Naive thymus-derived CD4-positive, alpha-beta T cell (primary cell): ENCODE measurements at regions not wholly inside any gene's neighbourhood (a gene's known extent, or its start where the extent isn't known, plus 50 kb on each side); places are given as distances from the start of the nearest gene placed in this dataset.

ENCODE experiments used
- ATAC-seq: fragments of 150-1000 bp; cut with Tn5 transposase; 2 replicates; pipeline ENCODE4 v1.10.0; 2021; ENCODE audit warnings: mild to moderate bottlenecking, moderate library complexity
- CTCF ChIA-PET: fragments of 350-600 bp; sonication (Branson Sonifier 250); formaldehyde crosslinking; loops from one replicate; lab custom pipeline; 2021; ENCODE audit warnings: antibody characterized with exemption; lab: Charles Lee
- POLR2A ChIA-PET: fragments of 350-600 bp; sonication (Branson Sonifier 250); formaldehyde crosslinking; loops from one replicate; lab custom pipeline; 2021; ENCODE audit warnings: antibody characterized with exemption, inconsistent platforms; lab: Charles Lee
- DNase-seq, 9 donors: peaks; one replicate each; pipeline versions ENCODE4 v3.0.0 to v3.0.0-alpha.2; 2020 to 2022; ENCODE audit warnings: mixed read lengths in 1 of 9
- H3K27ac ChIP-seq: one replicate; pipeline ENCODE4 v1.7.0; 2013; ENCODE audit warnings: mild to moderate bottlenecking, low read depth, low read length, moderate library complexity
- H3K27me3 ChIP-seq, 2 donors: one replicate each; pipeline ENCODE4 v1.7.0; 2013; ENCODE audit warnings: low read length in 2 of 2, mild to moderate bottlenecking in 2 of 2, moderate library complexity in 2 of 2; ENCODE audit not compliant: control insufficient read depth in 2 of 2, insufficient read depth in 2 of 2
- H3K36me3 ChIP-seq, 3 experiments: 1 replicate in 2 of 3; 2 replicates in 1 of 3; pipeline ENCODE4 v1.7.0; 2013; ENCODE audit warnings: low read length in 3 of 3, mild to moderate bottlenecking in 3 of 3, moderate library complexity in 1 of 3; ENCODE audit not compliant: insufficient read depth in 3 of 3, control insufficient read depth in 2 of 3
- H3K4me1 ChIP-seq, 2 donors: one replicate each; pipeline ENCODE4 v1.7.0; 2013; ENCODE audit warnings: low read length in 2 of 2, mild to moderate bottlenecking in 2 of 2, moderate library complexity in 1 of 2; ENCODE audit not compliant: control insufficient read depth in 2 of 2, insufficient read depth in 2 of 2
- H3K4me3 ChIP-seq: 2 replicates; pipeline ENCODE4 v1.7.0; 2013; ENCODE audit warnings: mild to moderate bottlenecking, low read length
- H3K9me3 ChIP-seq, 3 experiments: 1 replicate in 2 of 3; 2 replicates in 1 of 3; pipeline ENCODE4 v1.7.0; 2013; ENCODE audit warnings: low read length in 3 of 3; ENCODE audit not compliant: control insufficient read depth in 2 of 3
- H3K27ac Mint-ChIP-seq, 9 donors: one replicate each; pipeline ENCODE4 v1.8.0; 2020 to 2022; ENCODE audit warnings: mixed read lengths in 9 of 9, mild to moderate bottlenecking in 8 of 9, moderate library complexity in 5 of 9, inconsistent platforms in 2 of 9
- H3K27me3 Mint-ChIP-seq, 5 donors: one replicate each; pipeline ENCODE4 v1.8.0; 2021 to 2022; ENCODE audit warnings: mixed read lengths in 5 of 5, mild to moderate bottlenecking in 1 of 5
- H3K36me3 Mint-ChIP-seq, 5 donors: one replicate each; pipeline ENCODE4 v1.8.0; 2020 to 2022; ENCODE audit warnings: mixed read lengths in 5 of 5, mild to moderate bottlenecking in 3 of 5, inconsistent platforms in 1 of 5
- H3K4me1 Mint-ChIP-seq, 7 donors: one replicate each; pipeline ENCODE4 v1.8.0; 2020 to 2022; ENCODE audit warnings: mixed read lengths in 7 of 7, mild to moderate bottlenecking in 3 of 7, inconsistent platforms in 1 of 7
- H3K4me3 Mint-ChIP-seq, 10 donors: one replicate each; pipeline ENCODE4 v1.8.0; 2020 to 2022; ENCODE audit warnings: mild to moderate bottlenecking in 10 of 10, mixed read lengths in 10 of 10, moderate library complexity in 6 of 10, inconsistent platforms in 2 of 10
- H3K9me3 Mint-ChIP-seq, 11 donors: one replicate each; pipeline ENCODE4 v1.8.0; 2020 to 2022; ENCODE audit warnings: mixed read lengths in 11 of 11, mild to moderate bottlenecking in 4 of 11, inconsistent platforms in 1 of 11, moderate library complexity in 1 of 11
- intact Hi-C, 2 donors: fragments of 100-400 bp; cut with micrococcal nuclease; formaldehyde crosslinking; loops; one replicate each; pipeline ENCODE4 v1.15.1; 2023

DNA sequence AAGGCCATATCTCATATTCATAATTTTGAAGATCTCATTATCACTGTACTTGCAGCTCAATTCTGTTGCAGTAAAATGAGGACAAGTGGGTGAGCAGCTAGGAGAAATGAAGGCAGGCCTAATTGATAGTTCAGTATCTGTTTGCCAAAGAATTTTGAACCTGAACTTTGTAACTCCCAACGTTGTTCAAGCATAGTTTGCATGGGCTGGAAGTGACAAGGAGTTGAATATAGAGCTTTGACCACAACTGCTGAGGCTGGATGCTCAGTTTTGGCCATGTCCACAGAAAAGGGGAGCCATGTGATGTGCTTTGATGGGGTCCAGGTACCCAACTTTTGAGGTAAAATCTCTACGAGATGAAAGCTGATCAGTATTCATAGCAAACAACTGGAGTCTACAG is 177.5 kb downstream of the NXNL2 start:
- CTCF ChIA-PET: no interaction called here
- no peaks in the 10 kb centered on the region for H3K4me1 ChIP-seq
- no peaks in the 10 kb centered on the region for H3K9me3 ChIP-seq
- Mint-ChIP-seq H3K36me3 (peaks cover 0 to 6% (median 0%) of the 10 kb centered on the region in 5 donors), H3K4me1 (no peaks in the 10 kb centered on the region), H3K9me3 (peaks cover 0 to 14% (median 0%) of the 10 kb centered on the region in 11 donors), H3K4me3 (no peak overlapping the region), H3K27me3 (peaks cover 0 to 11% (median 5%) of the 10 kb centered on the region in 5 donors), H3K27ac (no peak overlapping the region)
- no peaks in the 10 kb centered on the region for H3K36me3 ChIP-seq
- intact Hi-C loops: no loop called here
- no peak overlapping the region for H3K4me3 ChIP-seq
- no peak for DNase-seq
- H3K27ac ChIP-seq: no peak overlapping the region
- POLR2A ChIA-PET: no interaction called here
- no peaks in the 10 kb centered on the region for H3K27me3 ChIP-seq
- no peak for ATAC-seq

GRCh38 chr9:88713010-88713409 is 178.0 kb downstream of the NXNL2 start:
- Mint-ChIP-seq H3K4me1 (no peaks in the 10 kb centered on the region), H3K27me3 (peaks cover under 1 to 12% (median 8%) of the 10 kb centered on the region in 5 donors), H3K27ac (no peak overlapping the region), H3K36me3 (peaks cover 0 to 6% (median 0%) of the 10 kb centered on the region in 5 donors), H3K4me3 (no peak overlapping the region), H3K9me3 (peaks cover 0 to 14% (median 0%) of the 10 kb centered on the region in 11 donors)
- no peaks in the 10 kb centered on the region for H3K27me3 ChIP-seq
- no peak overlapping the region for H3K27ac ChIP-seq
- no peaks in the 10 kb centered on the region for H3K36me3 ChIP-seq
- no peak overlapping the region for H3K4me3 ChIP-seq
- ATAC-seq (no peak), DNase-seq (no peak)
- intact Hi-C loops: no loop called here
- ChIA-PET CTCF (no interaction called here), POLR2A (no interaction called here)
- no peaks in the 10 kb centered on the region for H3K9me3 ChIP-seq
- no peaks in the 10 kb centered on the region for H3K4me1 ChIP-seq

GRCh38 chr9:88716596-88717290 is 181.8 kb downstream of the NXNL2 start:
- no peaks in the 10 kb centered on the region for H3K27me3 ChIP-seq
- Mint-ChIP-seq H3K36me3 (peaks cover 0 to 6% (median 0%) of the 10 kb centered on the region in 5 donors), H3K4me1 (no peaks in the 10 kb centered on the region), H3K27me3 (peaks cover 12 to 26% (median 18%) of the 10 kb centered on the region in 5 donors), H3K9me3 (peaks cover 0 to 14% (median 0%) of the 10 kb centered on the region in 11 donors), H3K27ac (no peak overlapping the region), H3K4me3 (no peak overlapping the region)
- H3K4me1 ChIP-seq: no peaks in the 10 kb centered on the region
- ChIA-PET POLR2A (no interaction called here), CTCF (no interaction called here)
- H3K4me3 ChIP-seq: no peak overlapping the region
- ATAC-seq (no peak), DNase-seq (no peak)
- no peaks in the 10 kb centered on the region for H3K36me3 ChIP-seq
- H3K27ac ChIP-seq: no peak overlapping the region
- intact Hi-C loops: no loop called here
- H3K9me3 ChIP-seq: no peaks in the 10 kb centered on the region

GRCh38 chr9:88721025-88721424 is 186.0 kb downstream of the NXNL2 start:
- ChIA-PET CTCF (no interaction called here), POLR2A (no interaction called here)
- Histone ChIP-seq H3K27ac (no peak overlapping the region), H3K4me1 (no peaks in the 10 kb centered on the region), H3K36me3 (no peaks in the 10 kb centered on the region), H3K27me3 (no peaks in the 10 kb centered on the region), H3K4me3 (no peak overlapping the region), H3K9me3 (no peaks in the 10 kb centered on the region)
- Mint-ChIP-seq H3K9me3 (peaks cover 0 to 6% (median 0%) of the 10 kb centered on the region in 11 donors), H3K4me1 (no peaks in the 10 kb centered on the region), H3K36me3 (no peaks in the 10 kb centered on the region), H3K4me3 (no peak overlapping the region), H3K27me3 (peaks cover 9 to 51% (median 27%) of the 10 kb centered on the region in 5 donors), H3K27ac (no peak overlapping the region)
- intact Hi-C loops: no loop called here
- DNase-seq: no peak
- no peak for ATAC-seq

GRCh38 chr9:88721495-88722279 is 186.7 kb downstream of the NXNL2 start:
- Mint-ChIP-seq H3K9me3 (peaks cover 0 to 2% (median 0%) of the 10 kb centered on the region in 11 donors), H3K27ac (no peak overlapping the region), H3K4me3 (no peak overlapping the region), H3K27me3 (peaks cover 8 to 51% (median 27%) of the 10 kb centered on the region in 5 donors), H3K36me3 (no peaks in the 10 kb centered on the region), H3K4me1 (no peaks in the 10 kb centered on the region)
- Histone ChIP-seq H3K27ac (no peak overlapping the region), H3K27me3 (no peaks in the 10 kb centered on the region), H3K9me3 (no peaks in the 10 kb centered on the region), H3K4me1 (no peaks in the 10 kb centered on the region), H3K36me3 (no peaks in the 10 kb centered on the region), H3K4me3 (no peak overlapping the region)
- POLR2A ChIA-PET: no interaction called here
- intact Hi-C loops: loop anchor here in 1 of 2 donors (1.0 kb wide), 1 partner anchor 127 kb away; no protein-coding TSS in a partner anchor
- DNase-seq: no peak
- CTCF ChIA-PET: no interaction called here
- no peak for ATAC-seq

DNA sequence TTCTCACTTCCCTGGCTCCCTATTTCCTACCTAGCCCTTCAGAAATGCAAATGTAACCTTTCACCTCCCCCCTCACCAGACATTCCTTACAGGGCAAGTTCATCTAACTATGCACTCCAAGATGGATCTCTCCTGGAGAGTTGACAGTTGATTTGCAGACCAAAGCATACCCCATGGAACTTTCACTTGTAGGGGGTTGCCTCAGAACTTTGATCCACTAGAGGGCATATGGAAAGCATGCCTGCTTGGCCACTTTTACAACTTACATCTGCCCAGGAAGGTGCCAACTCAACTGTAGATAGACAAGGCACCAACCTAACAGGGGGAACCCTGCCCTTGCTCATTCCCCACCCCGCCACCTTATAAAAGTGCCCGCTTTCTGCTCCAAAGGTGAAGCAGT is 187.8 kb downstream of the NXNL2 start:
- POLR2A ChIA-PET: no interaction called here
- H3K4me3 ChIP-seq: no peak overlapping the region
- ATAC-seq: no peak
- no peaks in the 10 kb centered on the region for H3K9me3 ChIP-seq
- Mint-ChIP-seq H3K9me3 (peaks cover 0 to 2% (median 0%) of the 10 kb centered on the region in 11 donors), H3K4me3 (no peak overlapping the region), H3K27ac (no peak overlapping the region), H3K36me3 (no peaks in the 10 kb centered on the region), H3K27me3 (peaks cover 13 to 48% (median 27%) of the 10 kb centered on the region in 5 donors), H3K4me1 (no peaks in the 10 kb centered on the region)
- intact Hi-C loops: loop anchor here in 1 of 2 donors (1.0 kb wide), 2 partner anchors 128 to 279 kb away; no protein-coding TSS in a partner anchor
- CTCF ChIA-PET: interaction anchor here (1.0 kb wide), 1 partner anchor 278 kb away, joined by 3 read pairs; no protein-coding TSS in a partner anchor
- DNase-seq: peak in 3 of 9 donors; percentile 3 to 13 (median 8)
- H3K27me3 ChIP-seq: no peaks in the 10 kb centered on the region
- no peaks in the 10 kb centered on the region for H3K36me3 ChIP-seq
- H3K27ac ChIP-seq: no peak overlapping the region
- no peaks in the 10 kb centered on the region for H3K4me1 ChIP-seq
